Astrocyte (in vitro differentiated cells and primary cell): ENCODE measurements at regions not wholly inside any gene's neighbourhood (a gene's known extent, or its start where the extent isn't known, plus 50 kb on each side); places are given as distances from the start of the nearest gene placed in this dataset.

ENCODE experiments used
- DNase-seq: peaks from one replicate; pipeline ENCODE4 v3.0.0-alpha.2; 2010; ENCODE audit warnings: low read depth
- FAIRE-seq: peaks from 2 replicates; lab custom pipeline; 2011; peaks lifted over from hg19 to GRCh38; lab: Jason Lieb, UNC
- H2AFZ ChIP-seq: 2 replicates; pipeline ENCODE4 v1.6.0; 2012; ENCODE audit warnings: low read depth, low read length, inconsistent platforms
- H3K27ac ChIP-seq: 2 replicates; pipeline ENCODE4 v1.5.1; 2011; ENCODE audit warnings: low read depth, low read length, inconsistent platforms
- H3K27me3 ChIP-seq: 2 replicates; pipeline ENCODE4 v1.6.0; 2011; ENCODE audit warnings: low read length, inconsistent platforms; ENCODE audit not compliant: insufficient read depth
- H3K36me3 ChIP-seq: 2 replicates; pipeline ENCODE4 v1.5.1; 2011; ENCODE audit warnings: low read length, inconsistent platforms; ENCODE audit not compliant: insufficient read depth
- H3K4me1 ChIP-seq: 2 replicates; pipeline ENCODE4 v1.5.1; 2011; ENCODE audit warnings: low read length, inconsistent platforms; ENCODE audit not compliant: insufficient read depth
- H3K4me2 ChIP-seq: 2 replicates; pipeline ENCODE4 v1.6.0; 2012; ENCODE audit warnings: low read length, inconsistent platforms
- H3K4me3 ChIP-seq: 2 replicates; pipeline ENCODE4 v1.5.1; 2011; ENCODE audit warnings: low read depth, mild to moderate bottlenecking, low read length, inconsistent platforms; ENCODE audit not compliant: insufficient read depth
- H3K79me2 ChIP-seq: 2 replicates; pipeline ENCODE4 v1.6.0; 2012; ENCODE audit warnings: mild to moderate bottlenecking, low read length, inconsistent platforms; ENCODE audit not compliant: insufficient read depth
- H3K9ac ChIP-seq: 2 replicates; pipeline ENCODE4 v1.6.0; 2012; ENCODE audit warnings: mild to moderate bottlenecking, low read length, inconsistent platforms
- H3K9me3 ChIP-seq: 2 replicates; pipeline ENCODE4 v1.5.1; 2012; ENCODE audit warnings: low read depth, mild to moderate bottlenecking, low read length, inconsistent platforms; ENCODE audit not compliant: insufficient read depth
- H4K20me1 ChIP-seq: 2 replicates; pipeline ENCODE4 v1.6.0; 2012; ENCODE audit warnings: low read length, inconsistent platforms; ENCODE audit not compliant: insufficient read depth
- H3K27ac Mint-ChIP-seq: one replicate; pipeline ENCODE4 v1.8.0; 2021; ENCODE audit warnings: mild to moderate bottlenecking, mixed read lengths; ENCODE audit not compliant: unreplicated experiment
- H3K27me3 Mint-ChIP-seq: one replicate; pipeline ENCODE4 v1.8.0; 2021; ENCODE audit warnings: low read depth, mixed read lengths; ENCODE audit not compliant: unreplicated experiment
- H3K36me3 Mint-ChIP-seq: one replicate; pipeline ENCODE4 v1.8.0; 2021; ENCODE audit warnings: low read depth, mixed read lengths; ENCODE audit not compliant: unreplicated experiment
- H3K4me1 Mint-ChIP-seq: one replicate; pipeline ENCODE4 v1.8.0; 2021; ENCODE audit warnings: low read depth, mixed read lengths; ENCODE audit not compliant: unreplicated experiment
- H3K4me3 Mint-ChIP-seq: one replicate; pipeline ENCODE4 v1.8.0; 2021; ENCODE audit warnings: mild to moderate bottlenecking, moderate library complexity, mixed read lengths; ENCODE audit not compliant: unreplicated experiment
- H3K9me3 Mint-ChIP-seq: one replicate; pipeline ENCODE4 v1.8.0; 2021; ENCODE audit warnings: mild to moderate bottlenecking, mixed read lengths; ENCODE audit not compliant: unreplicated experiment
- CTCF ChIP-seq: IDR thresholded peaks from 2 replicates; pipeline ENCODE4 v1.5.1; 2011; ENCODE audit warnings: low read depth, mild to moderate bottlenecking, inconsistent platforms, low read length, moderate library complexity; ENCODE audit not compliant: insufficient read depth
- EZH2 ChIP-seq: IDR thresholded peaks from 2 replicates; pipeline ENCODE4 v1.6.1; 2012; ENCODE audit warnings: mild to moderate bottlenecking, low read length, inconsistent platforms; ENCODE audit not compliant: insufficient read depth

GRCh38 chr4:62930884-62931283 is 1478.4 kb downstream of the TECRL start:
- DNase-seq = no peak
- H3K4me1 Mint-ChIP-seq = peaks cover 18% of the 10 kb centered on the region
- no peak overlapping the region for H3K4me3 Mint-ChIP-seq

GRCh38 chr4:62928483-62928882 is 1480.8 kb downstream of the TECRL start:
- Histone ChIP-seq H3K79me2 (no peaks in the 10 kb centered on the region), H3K27ac (no peak overlapping the region), H4K20me1 (no peaks in the 10 kb centered on the region), H3K27me3 (no peaks in the 10 kb centered on the region), H3K4me2 (no peak overlapping the region), H3K9me3 (no peaks in the 10 kb centered on the region), H3K4me3 (no peak overlapping the region), H2AFZ (no peak overlapping the region), H3K4me1 (no peaks in the 10 kb centered on the region), H3K9ac (no peak overlapping the region), H3K36me3 (no peaks in the 10 kb centered on the region)
- H3K27ac Mint-ChIP-seq = no peak overlapping the region
- H3K9me3 Mint-ChIP-seq = no peaks in the 10 kb centered on the region
- peaks cover 18% of the 10 kb centered on the region for H3K4me1 Mint-ChIP-seq
- FAIRE-seq (no peak), DNase-seq (no peak)
- H3K27me3 Mint-ChIP-seq = no peaks in the 10 kb centered on the region
- TF ChIP-seq EZH2 = no peak
- TF ChIP-seq CTCF = no peak
- no peaks in the 10 kb centered on the region for H3K36me3 Mint-ChIP-seq
- no peak overlapping the region for H3K4me3 Mint-ChIP-seq

More at GRCh38 chr4:62930884-62931283, 1478.4 kb downstream of the TECRL start:
- no peaks in the 10 kb centered on the region for H3K4me1 ChIP-seq
- no peaks in the 10 kb centered on the region for H3K79me2 ChIP-seq
- H3K4me3 ChIP-seq = no peak overlapping the region
- H2AFZ ChIP-seq = no peak overlapping the region
- H4K20me1 ChIP-seq = no peaks in the 10 kb centered on the region
- no peaks in the 10 kb centered on the region for H3K27me3 Mint-ChIP-seq
- TF ChIP-seq CTCF (no peak), EZH2 (no peak)
- H3K36me3 Mint-ChIP-seq = no peaks in the 10 kb centered on the region
- H3K9ac ChIP-seq = no peak overlapping the region
- no peaks in the 10 kb centered on the region for H3K36me3 ChIP-seq
- H3K27me3 ChIP-seq = no peaks in the 10 kb centered on the region
- H3K9me3 ChIP-seq = no peaks in the 10 kb centered on the region
- H3K9me3 Mint-ChIP-seq = peaks cover 3% of the 10 kb centered on the region
- H3K27ac ChIP-seq = no peak overlapping the region
- FAIRE-seq = no peak
- H3K4me2 ChIP-seq = no peak overlapping the region
- peak overlapping the region; percentile 48 for H3K27ac Mint-ChIP-seq

- no peak for TF ChIP-seq CTCF
- no peak for TF ChIP-seq EZH2
- Mint-ChIP-seq H3K27me3 (no peaks in the 10 kb centered on the region), H3K36me3 (no peaks in the 10 kb centered on the region), H3K9me3 (no peaks in the 10 kb centered on the region), H3K4me1 (peaks cover 18% of the 10 kb centered on the region), H3K4me3 (no peak overlapping the region), H3K27ac (no peak overlapping the region)
- Histone ChIP-seq H2AFZ (no peak overlapping the region), H3K36me3 (no peaks in the 10 kb centered on the region), H3K4me2 (no peak overlapping the region), H3K27ac (no peak overlapping the region), H3K79me2 (no peaks in the 10 kb centered on the region), H3K4me1 (no peaks in the 10 kb centered on the region), H3K9me3 (no peaks in the 10 kb centered on the region), H4K20me1 (no peaks in the 10 kb centered on the region), H3K27me3 (no peaks in the 10 kb centered on the region), H3K4me3 (no peak overlapping the region), H3K9ac (no peak overlapping the region)
- FAIRE-seq = no peak
- DNase-seq = no peak
Observed at GRCh38 chr4:62927574-62927973, 1481.7 kb downstream of the TECRL start.
